H9 (cell line): ENCODE measurements at regions not wholly inside any gene's neighbourhood (a gene's known extent, or its start where the extent isn't known, plus 50 kb on each side); places are given as distances from the start of the nearest gene placed in this dataset.

ENCODE experiments used
- DNase-seq: peaks from one replicate; pipeline ENCODE4 v3.0.0-alpha.2; 2017
- H2AFZ ChIP-seq: one replicate; pipeline ENCODE4 v1.6.1; 2013; ENCODE audit warnings: mild to moderate bottlenecking, low read length, control low read depth, moderate library complexity
- H2AK5ac ChIP-seq: 2 replicates; pipeline ENCODE4 v1.6.1; 2013; ENCODE audit warnings: low read length, control low read depth, mixed read lengths; ENCODE audit not compliant: insufficient read length
- H2BK120ac ChIP-seq: one replicate; pipeline ENCODE4 v1.6.1; 2013; ENCODE audit warnings: low read depth, mild to moderate bottlenecking, low read length, control low read depth, inconsistent platforms; ENCODE audit not compliant: poor library complexity, severe bottlenecking
- H2BK12ac ChIP-seq: 2 replicates; pipeline ENCODE4 v1.6.1; 2013; ENCODE audit warnings: low read length, control low read depth, mixed read lengths, low read depth; ENCODE audit not compliant: insufficient read length
- H2BK15ac ChIP-seq: 2 replicates; pipeline ENCODE4 v1.6.1; 2013; ENCODE audit warnings: low read depth, low read length, control low read depth
- H2BK20ac ChIP-seq: one replicate; pipeline ENCODE4 v1.6.1; 2013; ENCODE audit warnings: low read depth, mild to moderate bottlenecking, low read length, control low read depth, inconsistent platforms; ENCODE audit not compliant: poor library complexity, severe bottlenecking
- H2BK5ac ChIP-seq: 2 replicates; pipeline ENCODE4 v1.6.1; 2013; ENCODE audit warnings: low read length, control low read depth, mixed read lengths; ENCODE audit not compliant: insufficient read length
- H3K14ac ChIP-seq: 2 replicates; pipeline ENCODE4 v1.6.1; 2013; ENCODE audit warnings: low read length, control low read depth; ENCODE audit not compliant: insufficient read depth
- H3K18ac ChIP-seq: 2 replicates; pipeline ENCODE4 v1.6.1; 2013; ENCODE audit warnings: low read depth, mild to moderate bottlenecking, mixed read lengths, low read length, control low read depth; ENCODE audit not compliant: insufficient read length
- H3K23ac ChIP-seq: 2 replicates; pipeline ENCODE4 v1.6.1; 2013; ENCODE audit warnings: low read length, control low read depth, mixed read lengths, low read depth; ENCODE audit not compliant: insufficient read length
- H3K23me2 ChIP-seq: 2 replicates; pipeline ENCODE4 v1.6.1; 2013; ENCODE audit warnings: low read depth, mild to moderate bottlenecking, mixed read lengths, low read length, control low read depth; ENCODE audit not compliant: insufficient read length, poor library complexity, severe bottlenecking
- H3K27ac ChIP-seq: 2 replicates; pipeline ENCODE4 v1.5.1; 2013; ENCODE audit warnings: low read length, control low read depth, mixed read lengths, low read depth; ENCODE audit not compliant: insufficient read length
- H3K27me3 ChIP-seq: 2 replicates; pipeline ENCODE4 v1.6.1; 2013; ENCODE audit warnings: low read length, control low read depth, inconsistent platforms; ENCODE audit not compliant: insufficient read depth
- H3K4ac ChIP-seq: 2 replicates; pipeline ENCODE4 v1.6.1; 2013; ENCODE audit warnings: low read depth, mild to moderate bottlenecking, control low read depth, inconsistent platforms, low read length, moderate library complexity
- H3K4me1 ChIP-seq: 2 replicates; pipeline ENCODE4 v1.6.1; 2013; ENCODE audit warnings: low read length, control low read depth, inconsistent platforms; ENCODE audit not compliant: insufficient read depth
- H3K4me2 ChIP-seq: 2 replicates; pipeline ENCODE4 v1.6.1; 2013; ENCODE audit warnings: low read length, control low read depth, mixed read lengths; ENCODE audit not compliant: insufficient read length, insufficient read depth
- H3K56ac ChIP-seq: 2 replicates; pipeline ENCODE4 v1.6.1; 2013; ENCODE audit warnings: low read depth, mild to moderate bottlenecking, mixed read lengths, low read length, control low read depth; ENCODE audit not compliant: insufficient read length
- H3K79me1 ChIP-seq: 2 replicates; pipeline ENCODE4 v1.6.1; 2013; ENCODE audit warnings: low read depth, mild to moderate bottlenecking, moderate library complexity, low read length, control low read depth, inconsistent platforms; ENCODE audit not compliant: insufficient read depth, poor library complexity, severe bottlenecking
- H3K79me2 ChIP-seq: 2 replicates; pipeline ENCODE4 v1.6.1; 2013; ENCODE audit warnings: low read length, control low read depth, inconsistent platforms; ENCODE audit not compliant: insufficient read depth
- H3K9ac ChIP-seq: 2 replicates; pipeline ENCODE4 v1.6.1; 2013; ENCODE audit warnings: low read length, control low read depth, mixed read lengths; ENCODE audit not compliant: insufficient read length; ENCODE audit errors: extremely low read depth
- H3K9me3 ChIP-seq: one replicate; pipeline ENCODE4 v1.6.1; 2013; ENCODE audit warnings: low read depth, low read length, inconsistent platforms; ENCODE audit not compliant: control insufficient read depth
- H3T11ph ChIP-seq: one replicate; pipeline ENCODE4 v1.6.1; 2013; ENCODE audit warnings: mild to moderate bottlenecking, low read length, control low read depth, inconsistent platforms
- H4K20me1 ChIP-seq: one replicate; pipeline ENCODE4 v1.6.1; 2013; ENCODE audit not compliant: control insufficient read depth, insufficient read length, insufficient read depth
- H4K5ac ChIP-seq: 2 replicates; pipeline ENCODE4 v1.6.1; 2013; ENCODE audit warnings: low read depth, mild to moderate bottlenecking, mixed read lengths, low read length, control low read depth; ENCODE audit not compliant: insufficient read length
- H4K8ac ChIP-seq: replicated peaks from 2 replicates; pipeline ENCODE4 v1.6.1; 2013; ENCODE audit warnings: low read length, control low read depth, mixed read lengths, low read depth; ENCODE audit not compliant: insufficient read length
- H4K91ac ChIP-seq: 2 replicates; pipeline ENCODE4 v1.6.1; 2013; ENCODE audit warnings: low read depth, mild to moderate bottlenecking, moderate library complexity, mixed read lengths, low read length, control low read depth; ENCODE audit not compliant: insufficient read length
- H3K27ac Mint-ChIP-seq, 3 experiments: 2 replicates in 2 of 3; 3 replicates in 1 of 3; pipeline ENCODE4 v1.8.0; 2020 to 2021; ENCODE audit warnings: mixed read lengths in 3 of 3, mild to moderate bottlenecking in 1 of 3, moderate library complexity in 1 of 3
- H3K27me3 Mint-ChIP-seq: 2 replicates; pipeline ENCODE4 v1.8.0; 2021; ENCODE audit warnings: low read depth, mild to moderate bottlenecking, moderate library complexity, mixed read lengths
- H3K36me3 Mint-ChIP-seq, 3 experiments: 2 replicates in 2 of 3; 3 replicates in 1 of 3; pipeline ENCODE4 v1.8.0; 2020 to 2021; ENCODE audit warnings: low read depth in 3 of 3, mixed read lengths in 3 of 3; ENCODE audit not compliant: insufficient read depth in 1 of 3
- H3K4me1 Mint-ChIP-seq, 2 experiments: 2 replicates each; pipeline ENCODE4 v1.8.0; 2020; ENCODE audit warnings: mixed read lengths in 2 of 2
- H3K4me3 Mint-ChIP-seq, 2 experiments: 2 replicates in 1 of 2; 3 replicates in 1 of 2; pipeline ENCODE4 v1.8.0; 2020 to 2021; ENCODE audit warnings: mild to moderate bottlenecking in 2 of 2, mixed read lengths in 2 of 2, moderate library complexity in 1 of 2
- H3K9me3 Mint-ChIP-seq, 2 experiments: 2 replicates in 1 of 2; 3 replicates in 1 of 2; pipeline ENCODE4 v1.8.0; 2020; ENCODE audit warnings: mild to moderate bottlenecking in 2 of 2, mixed read lengths in 2 of 2, moderate library complexity in 1 of 2
- WGBS: extraction: QIAGEN DNeasy Blood & Tissue Kit; methylation state at CpG from one replicate; pipeline ENCODE4 v1.1.7; 2013; ENCODE audit warnings: missing lambda C conversion rate, low lambda C conversion rate, mixed read lengths; ENCODE audit not compliant: insufficient read length; ENCODE audit errors: extremely low coverage; 5-methylcytosine and 5-hydroxymethylcytosine counted together
- TF ChIP-seq, protein P1 (sequence below): fragments of 200-600 bp; sonication (generic); conservative IDR thresholded peaks from 3 replicates; pipeline ENCODE4 v1.8.0; 2021; ENCODE audit warnings: antibody characterized with exemption, mild to moderate bottlenecking

DNA sequence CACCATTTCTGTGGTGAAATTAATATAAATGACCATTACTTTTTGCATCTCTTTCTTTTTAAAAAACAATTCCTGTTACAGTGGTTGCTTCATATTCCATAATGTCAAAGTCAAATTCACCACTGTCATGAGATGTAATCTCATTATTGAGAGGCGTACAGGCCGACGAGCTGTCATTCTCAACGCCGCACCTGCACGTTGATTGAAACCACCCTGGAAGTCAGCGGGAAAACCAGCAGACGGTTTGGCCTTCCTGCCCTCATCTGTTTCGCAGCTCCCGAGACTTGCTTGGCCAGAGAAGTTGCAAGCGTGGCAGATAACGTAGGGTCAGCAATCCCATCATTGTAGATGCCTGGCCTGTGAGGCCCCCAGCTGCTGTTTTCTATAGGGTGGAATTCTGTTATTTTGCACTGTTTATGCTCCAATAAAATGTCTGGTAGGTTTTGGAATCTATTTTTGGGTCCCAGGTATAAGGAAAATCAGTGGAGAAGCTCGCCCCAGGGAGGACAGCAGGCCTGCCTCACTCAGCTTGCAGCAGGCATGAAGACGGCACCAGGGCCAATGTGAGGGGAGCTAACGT is 153.4 kb downstream of the SOX1 start:
- no peaks in the 10 kb centered on the region for H4K20me1 ChIP-seq
- H2BK5ac ChIP-seq: no peak overlapping the region
- H3K9me3 Mint-ChIP-seq: peaks cover 0 to 6% of the 10 kb centered on the region in 2 experiments; a peak in 1 of 5 replicates
- H3K27ac ChIP-seq: no peak overlapping the region
- no peak overlapping the region for H3K23ac ChIP-seq
- no peak overlapping the region for H3K56ac ChIP-seq
- no peak overlapping the region for H4K91ac ChIP-seq
- no peak overlapping the region for H3K4ac ChIP-seq
- H3K36me3 Mint-ChIP-seq: no peaks in the 10 kb centered on the region
- H3T11ph ChIP-seq: no peak overlapping the region
- peaks cover 0 to 11% of the 10 kb centered on the region in 2 experiments; a peak in 1 of 4 replicates for H3K4me1 Mint-ChIP-seq
- H2BK120ac ChIP-seq: no peak overlapping the region
- H3K27ac Mint-ChIP-seq: no peak overlapping the region
- H3K18ac ChIP-seq: no peak overlapping the region
- H3K79me2 ChIP-seq: no peaks in the 10 kb centered on the region
- no peaks in the 10 kb centered on the region for H3K27me3 ChIP-seq
- no peaks in the 10 kb centered on the region for H3K4me1 ChIP-seq
- WGBS: no CpG with 5 or more reads among the region's 15 CpGs
- TF ChIP-seq, protein P1, sequence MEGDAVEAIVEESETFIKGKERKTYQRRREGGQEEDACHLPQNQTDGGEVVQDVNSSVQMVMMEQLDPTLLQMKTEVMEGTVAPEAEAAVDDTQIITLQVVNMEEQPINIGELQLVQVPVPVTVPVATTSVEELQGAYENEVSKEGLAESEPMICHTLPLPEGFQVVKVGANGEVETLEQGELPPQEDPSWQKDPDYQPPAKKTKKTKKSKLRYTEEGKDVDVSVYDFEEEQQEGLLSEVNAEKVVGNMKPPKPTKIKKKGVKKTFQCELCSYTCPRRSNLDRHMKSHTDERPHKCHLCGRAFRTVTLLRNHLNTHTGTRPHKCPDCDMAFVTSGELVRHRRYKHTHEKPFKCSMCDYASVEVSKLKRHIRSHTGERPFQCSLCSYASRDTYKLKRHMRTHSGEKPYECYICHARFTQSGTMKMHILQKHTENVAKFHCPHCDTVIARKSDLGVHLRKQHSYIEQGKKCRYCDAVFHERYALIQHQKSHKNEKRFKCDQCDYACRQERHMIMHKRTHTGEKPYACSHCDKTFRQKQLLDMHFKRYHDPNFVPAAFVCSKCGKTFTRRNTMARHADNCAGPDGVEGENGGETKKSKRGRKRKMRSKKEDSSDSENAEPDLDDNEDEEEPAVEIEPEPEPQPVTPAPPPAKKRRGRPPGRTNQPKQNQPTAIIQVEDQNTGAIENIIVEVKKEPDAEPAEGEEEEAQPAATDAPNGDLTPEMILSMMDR: no peak
- H3K4me2 ChIP-seq: no peak overlapping the region
- no peak overlapping the region for H3K4me3 Mint-ChIP-seq
- H3K23me2 ChIP-seq: peaks cover 2% of the 10 kb centered on the region
- no peak overlapping the region for H3K9ac ChIP-seq
- no peak overlapping the region for H2BK12ac ChIP-seq
- no peak overlapping the region for H4K5ac ChIP-seq
- H3K27me3 Mint-ChIP-seq: peaks cover 37% of the 10 kb centered on the region
- no peak overlapping the region for H2BK20ac ChIP-seq
- no peak overlapping the region for H2BK15ac ChIP-seq
- DNase-seq: no peak
- H3K9me3 ChIP-seq: no peaks in the 10 kb centered on the region
- H2AFZ ChIP-seq: no peak overlapping the region
- no peak overlapping the region for H4K8ac ChIP-seq
- no peak overlapping the region for H2AK5ac ChIP-seq
- no peaks in the 10 kb centered on the region for H3K79me1 ChIP-seq
- no peak overlapping the region for H3K14ac ChIP-seq
